GM18502 (cell line): ENCODE measurements at regions not wholly inside any gene's neighbourhood (a gene's known extent, or its start where the extent isn't known, plus 50 kb on each side); places are given as distances from the start of the nearest gene placed in this dataset.
"Not testable (repeated sequence)": the region's sequence is repeated elsewhere in the genome, so short reads cannot be mapped to it uniquely, and the experiment has no call there.

Experiments
- ATAC-seq: cut with Tn5 transposase; IDR thresholded peaks from one replicate; pipeline ENCODE4 v1.9.1; 2021; ENCODE audit warnings: mild to moderate bottlenecking; ENCODE audit not compliant: unreplicated experiment, poor library complexity

- ATAC-seq, result not testable (repeated sequence)
Measured at GRCh38 chr7:6986892-6987291, 160.8 kb upstream of the CCZ1B start.

GRCh38 chr7:6988608-6989007, 162.5 kb upstream of the CCZ1B start:
- not testable (repeated sequence) for ATAC-seq

- ATAC-seq, result not testable (repeated sequence)
Measured at GRCh38 chr7:6989968-6990367, 163.9 kb upstream of the CCZ1B start.

GRCh38 chr7:6990426-6991152, 164.5 kb upstream of the CCZ1B start:
- not testable (repeated sequence) for ATAC-seq

- ATAC-seq, result not testable (repeated sequence)
Measured at GRCh38 chr7:6991169-6991611, 165.1 kb upstream of the CCZ1B start.

GRCh38 chr7:6991686-6992085, 165.6 kb upstream of the CCZ1B start:
- ATAC-seq, result not testable (repeated sequence)

- ATAC-seq, result not testable (repeated sequence)
Measured at GRCh38 chr7:6992133-6992532, 166.1 kb upstream of the CCZ1B start.

- ATAC-seq, result not testable (repeated sequence)
Measured at GRCh38 chr7:6995026-6995425, 169.0 kb upstream of the CCZ1B start.

- ATAC-seq, result not testable (repeated sequence)
Measured at GRCh38 chr7:6995493-6996289, 169.6 kb upstream of the CCZ1B start.

- not testable (repeated sequence) for ATAC-seq
Measured at GRCh38 chr7:6999067-6999666, 173.1 kb upstream of the CCZ1B start.

- ATAC-seq, result no peak
Measured at GRCh38 chr7:7002418-7003062, 176.5 kb upstream of the CCZ1B start.

GRCh38 chr7:7005303-7005702, 177.0 kb upstream of the C1GALT1 start:
- no peak for ATAC-seq

GRCh38 chr7:7005949-7006348, 176.4 kb upstream of the C1GALT1 start:
- ATAC-seq, result not testable (repeated sequence)

GRCh38 chr7:7011241-7011640, 171.1 kb upstream of the C1GALT1 start:
- ATAC-seq, result not testable (repeated sequence)

- ATAC-seq, result not testable (repeated sequence)
Measured at GRCh38 chr7:7011751-7012150, 170.6 kb upstream of the C1GALT1 start.

- no peak for ATAC-seq
Measured at GRCh38 chr7:7014827-7015595, 167.3 kb upstream of the C1GALT1 start.

- no peak for ATAC-seq
Measured at GRCh38 chr7:7017707-7018280, 164.6 kb upstream of the C1GALT1 start.

GRCh38 chr7:7018290-7018689, 164.1 kb upstream of the C1GALT1 start:
- no peak for ATAC-seq

- ATAC-seq, result no peak
Measured at GRCh38 chr7:7032221-7032620, 150.1 kb upstream of the C1GALT1 start.
